DMS79 (cell line): ENCODE measurements at regions not wholly inside any gene's neighbourhood (a gene's known extent, or its start where the extent isn't known, plus 50 kb on each side); places are given as distances from the start of the nearest gene placed in this dataset.
"Not testable (repeated sequence)": the region's sequence is repeated elsewhere in the genome, so short reads cannot be mapped to it uniquely, and the experiment has no call there.

Experiments
- DNase-seq: peaks from one replicate; lab custom pipeline; 2025; lab: John Stamatoyannopoulos, UW

- DNase-seq = no peak
These were observed 2130.9 kb upstream of the PCDH20 start for GRCh38 chr13:63546524-63546923.

GRCh38 chr13:63542770-63543169 is 2127.1 kb upstream of the PCDH20 start:
- no peak for DNase-seq

- DNase-seq = no peak
These were observed 2125.7 kb upstream of the PCDH20 start for GRCh38 chr13:63541336-63541735.

- DNase-seq = no peak
These were observed 2124.4 kb upstream of the PCDH20 start for GRCh38 chr13:63540061-63540460.

GRCh38 chr13:63517371-63517770 is 2101.7 kb upstream of the PCDH20 start:
- no peak for DNase-seq

GRCh38 chr13:63516124-63516523 is 2100.5 kb upstream of the PCDH20 start:
- no peak for DNase-seq

- DNase-seq = no peak
These were observed 2099.2 kb upstream of the PCDH20 start for GRCh38 chr13:63514886-63515285.

- no peak for DNase-seq
These were observed 2096.4 kb upstream of the PCDH20 start for GRCh38 chr13:63512095-63512494.

GRCh38 chr13:63501702-63502101 is 2086.1 kb upstream of the PCDH20 start:
- DNase-seq = no peak

- no peak for DNase-seq
These were observed 2082.0 kb upstream of the PCDH20 start for GRCh38 chr13:63497601-63498000.

- DNase-seq = no peak
These were observed 2077.0 kb upstream of the PCDH20 start for GRCh38 chr13:63492604-63493003.

- no peak for DNase-seq
These were observed 2074.5 kb upstream of the PCDH20 start for GRCh38 chr13:63490149-63490548.

- no peak for DNase-seq
These were observed 2065.7 kb upstream of the PCDH20 start for GRCh38 chr13:63481334-63481733.

- DNase-seq = no peak
These were observed 2057.1 kb upstream of the PCDH20 start for GRCh38 chr13:63472711-63473110.

GRCh38 chr13:63463782-63464610 is 2048.3 kb upstream of the PCDH20 start:
- DNase-seq = no peak

- no peak for DNase-seq
These were observed 2044.9 kb upstream of the PCDH20 start for GRCh38 chr13:63460462-63461090.

GRCh38 chr13:63457186-63457585 is 2041.5 kb upstream of the PCDH20 start:
- DNase-seq = no peak

- DNase-seq = no peak
These were observed 2040.3 kb upstream of the PCDH20 start for GRCh38 chr13:63455938-63456337.

GRCh38 chr13:63449550-63449949 is 2033.9 kb upstream of the PCDH20 start:
- no peak for DNase-seq

GRCh38 chr13:63448692-63449091 is 2033.0 kb upstream of the PCDH20 start:
- no peak for DNase-seq

GRCh38 chr13:63446329-63446728 is 2030.7 kb upstream of the PCDH20 start:
- no peak for DNase-seq

- not testable (repeated sequence) for DNase-seq
These were observed 2028.6 kb upstream of the PCDH20 start for GRCh38 chr13:63444225-63444624.

GRCh38 chr13:63438951-63439350 is 2023.3 kb upstream of the PCDH20 start:
- no peak for DNase-seq

GRCh38 chr13:63436325-63436668 is 2020.6 kb upstream of the PCDH20 start:
- DNase-seq = no peak
